SK-N-SH treated with all-trans-retinoic acid at 6 μM for 48 hours (cell line): ENCODE measurements at regions not wholly inside any gene's neighbourhood (a gene's known extent, or its start where the extent isn't known, plus 50 kb on each side); places are given as distances from the start of the nearest gene placed in this dataset.

ENCODE experiments used
- ATAC-seq: fragments of 200-7000 bp; cut with Tn5 transposase; 3 replicates; pipeline ENCODE4 v1.9.1; 2020; ENCODE audit warnings: mild to moderate bottlenecking, moderate library complexity
- ARNTL ChIP-seq: fragments of 450-650 bp; formaldehyde crosslinking; IDR thresholded peaks from 2 replicates; pipeline ENCODE4 v1.5.0; 2020; ENCODE audit warnings: low read depth, mild to moderate bottlenecking, moderate library complexity, borderline replicate concordance
- BACH2 ChIP-seq: fragments of 250-450 bp; sonication (Bioruptor Pico); IDR thresholded peaks from 2 replicates; pipeline ENCODE4 v1.9.0; 2021; ENCODE audit warnings: mild to moderate bottlenecking, borderline replicate concordance
- CSDC2 ChIP-seq: fragments of 250-450 bp; sonication (Bioruptor Pico); IDR thresholded peaks from 2 replicates; pipeline ENCODE4 v1.5.0; 2020; ENCODE audit warnings: mild to moderate bottlenecking, moderate library complexity
- CSRNP3 ChIP-seq: fragments of 250-450 bp; sonication (Bioruptor Pico); IDR thresholded peaks from 2 replicates; pipeline ENCODE4 v1.5.1; 2021; ENCODE audit warnings: mild to moderate bottlenecking, moderate library complexity
- ESRRG ChIP-seq: fragments of 250-450 bp; sonication (Bioruptor Pico); IDR thresholded peaks from 2 replicates; pipeline ENCODE4 v1.6.1; 2021; ENCODE audit warnings: mild to moderate bottlenecking
- GLIS3 ChIP-seq: fragments of 250-450 bp; sonication (Bioruptor Pico); IDR thresholded peaks from 2 replicates; pipeline ENCODE4 v1.5.0; 2020; ENCODE audit warnings: mild to moderate bottlenecking, moderate library complexity
- ISL1 ChIP-seq: fragments of 250-450 bp; sonication (Bioruptor Pico); IDR thresholded peaks from 2 replicates; pipeline ENCODE4 v2.1.2; 2022; ENCODE audit warnings: mild to moderate bottlenecking, moderate library complexity
- OSR1 ChIP-seq: fragments of 250-450 bp; sonication (Bioruptor Pico); IDR thresholded peaks from 2 replicates; pipeline ENCODE4 v1.8.0; 2022; ENCODE audit warnings: moderate library complexity, mild to moderate bottlenecking, inconsistent platforms
- PATZ1 ChIP-seq: fragments of 250-450 bp; sonication (Bioruptor Pico); IDR thresholded peaks from 2 replicates; pipeline ENCODE4 v1.8.0; 2020; ENCODE audit warnings: mild to moderate bottlenecking, moderate library complexity, borderline replicate concordance
- POU6F1 ChIP-seq: fragments of 250-450 bp; sonication (Bioruptor Pico); IDR thresholded peaks from 2 replicates; pipeline ENCODE4 v1.8.0; 2021; ENCODE audit warnings: low read depth, mild to moderate bottlenecking, moderate library complexity, borderline replicate concordance
- PPARA ChIP-seq: fragments of 250-450 bp; sonication (Bioruptor Pico); IDR thresholded peaks from 2 replicates; pipeline ENCODE4 v1.5.0; 2020; ENCODE audit warnings: mild to moderate bottlenecking, borderline replicate concordance
- RARB ChIP-seq: fragments of 250-450 bp; sonication (Bioruptor Pico); IDR thresholded peaks from 2 replicates; pipeline ENCODE4 v1.8.0; 2021; ENCODE audit warnings: mild to moderate bottlenecking, moderate library complexity
- SNAI2 ChIP-seq: fragments of 250-450 bp; sonication (Bioruptor Pico); IDR thresholded peaks from 2 replicates; pipeline ENCODE4 v1.5.0; 2020; ENCODE audit warnings: mild to moderate bottlenecking, moderate library complexity
- TCF4 ChIP-seq: fragments of 250-450 bp; sonication (Bioruptor Pico); IDR thresholded peaks from 2 replicates; pipeline ENCODE4 v1.8.0; 2021; ENCODE audit warnings: mild to moderate bottlenecking, moderate library complexity, borderline replicate concordance
- TOX ChIP-seq: fragments of 250-450 bp; sonication (Bioruptor Pico); IDR thresholded peaks from 2 replicates; pipeline ENCODE4 v1.8.0; 2021; ENCODE audit warnings: mild to moderate bottlenecking, moderate library complexity, borderline replicate concordance
- TSHZ2 ChIP-seq: fragments of 250-450 bp; sonication (Bioruptor Pico); IDR thresholded peaks from 2 replicates; pipeline ENCODE4 v1.5.0; 2020; ENCODE audit warnings: mild to moderate bottlenecking, moderate library complexity
- ZC3H10 ChIP-seq: fragments of 250-450 bp; sonication (Bioruptor Pico); IDR thresholded peaks from 2 replicates; pipeline ENCODE4 v1.5.1; 2021; ENCODE audit warnings: mild to moderate bottlenecking, moderate library complexity
- ZFP3 ChIP-seq: fragments of 250-450 bp; sonication (Bioruptor Pico); IDR thresholded peaks from 2 replicates; pipeline ENCODE4 v1.5.0; 2020; ENCODE audit warnings: mild to moderate bottlenecking, moderate library complexity
- ZFP30 ChIP-seq: fragments of 450-650 bp; formaldehyde crosslinking; IDR thresholded peaks from 2 replicates; pipeline ENCODE4 v1.5.0; 2022; ENCODE audit warnings: mild to moderate bottlenecking, moderate library complexity
- ZNF565 ChIP-seq: fragments of 450-650 bp; formaldehyde crosslinking; conservative IDR thresholded peaks from 2 replicates; pipeline ENCODE4 v1.5.0; 2020; ENCODE audit warnings: low read depth, mild to moderate bottlenecking, moderate library complexity
- ZNF70 ChIP-seq: fragments of 450-650 bp; formaldehyde crosslinking; IDR thresholded peaks from 2 replicates; pipeline ENCODE4 v1.5.0; 2020; ENCODE audit warnings: mild to moderate bottlenecking, moderate library complexity
- ZNF8 ChIP-seq: fragments of 450-650 bp; formaldehyde crosslinking; IDR thresholded peaks from 2 replicates; pipeline ENCODE4 v1.5.0; 2020; ENCODE audit warnings: mild to moderate bottlenecking, moderate library complexity
- TF ChIP-seq, protein P1 (sequence below): fragments of 250-450 bp; sonication (Bioruptor Pico); IDR thresholded peaks from 2 replicates; pipeline ENCODE4 v1.5.1; 2020; ENCODE audit warnings: low read depth, mild to moderate bottlenecking, moderate library complexity

GRCh38 chr3:59608356-59608755, 558.5 kb upstream of the CFAP20DC start:
- TF ChIP-seq RARB (CRISPR knock-in tag) (no peak), ZNF8 (no peak), ZFP3 (CRISPR knock-in tag) (no peak), GLIS3 (no peak), ZNF565 (CRISPR knock-in tag) (no peak), ESRRG (CRISPR knock-in tag) (no peak), CSDC2 (CRISPR knock-in tag) (no peak)
- TF ChIP-seq, protein P1, sequence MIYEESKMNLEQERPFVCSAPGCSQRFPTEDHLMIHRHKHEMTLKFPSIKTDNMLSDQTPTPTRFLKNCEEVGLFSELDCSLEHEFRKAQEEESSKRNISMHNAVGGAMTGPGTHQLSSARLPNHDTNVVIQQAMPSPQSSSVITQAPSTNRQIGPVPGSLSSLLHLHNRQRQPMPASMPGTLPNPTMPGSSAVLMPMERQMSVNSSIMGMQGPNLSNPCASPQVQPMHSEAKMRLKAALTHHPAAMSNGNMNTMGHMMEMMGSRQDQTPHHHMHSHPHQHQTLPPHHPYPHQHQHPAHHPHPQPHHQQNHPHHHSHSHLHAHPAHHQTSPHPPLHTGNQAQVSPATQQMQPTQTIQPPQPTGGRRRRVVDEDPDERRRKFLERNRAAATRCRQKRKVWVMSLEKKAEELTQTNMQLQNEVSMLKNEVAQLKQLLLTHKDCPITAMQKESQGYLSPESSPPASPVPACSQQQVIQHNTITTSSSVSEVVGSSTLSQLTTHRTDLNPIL, result no peak
- TF ChIP-seq, all 23 proteins: peak for 0

DNA sequence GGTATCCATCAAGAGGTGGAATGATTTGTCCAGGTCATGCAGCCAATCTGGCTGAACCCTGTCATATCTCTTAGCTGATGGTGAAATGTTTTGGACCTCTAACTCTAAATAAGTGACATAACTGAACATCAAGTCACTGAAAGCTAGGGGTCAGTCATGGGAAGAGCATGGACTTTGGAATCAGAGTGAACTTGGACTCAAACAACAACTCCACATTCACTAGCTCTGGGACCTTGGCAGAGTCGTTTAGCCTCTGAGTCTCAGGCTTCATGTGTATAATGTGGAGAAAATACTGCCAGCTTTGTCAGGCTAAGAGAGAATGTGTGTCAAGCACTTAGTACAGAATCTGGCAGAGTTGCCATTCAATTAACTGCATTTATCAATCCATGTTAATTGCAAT, 557.8 kb upstream of the CFAP20DC start:
- no peak for ATAC-seq
- no peak for TF ChIP-seq CSRNP3 (CRISPR knock-in tag)
- TF ChIP-seq ESRRG (CRISPR knock-in tag), result no peak
- no peak for TF ChIP-seq CSDC2 (CRISPR knock-in tag)
- no peak for TF ChIP-seq PATZ1 (CRISPR knock-in tag)
- TF ChIP-seq TOX, result no peak
- no peak for TF ChIP-seq POU6F1 (CRISPR knock-in tag)
- TF ChIP-seq ZC3H10 (CRISPR knock-in tag), result no peak
- no peak for TF ChIP-seq ISL1
- no peak for TF ChIP-seq ZNF70
- no peak for TF ChIP-seq ZNF8
- TF ChIP-seq ZFP3 (CRISPR knock-in tag), result no peak
- no peak for TF ChIP-seq BACH2 (CRISPR knock-in tag)
- no peak for TF ChIP-seq SNAI2 (CRISPR knock-in tag)
- TF ChIP-seq, protein P1, result no peak
- TF ChIP-seq TCF4 (CRISPR knock-in tag), result no peak
- TF ChIP-seq TSHZ2 (CRISPR knock-in tag), result no peak
- no peak for TF ChIP-seq GLIS3

More at GRCh38 chr3:59608356-59608755, 558.5 kb upstream of the CFAP20DC start:
- no peak for ATAC-seq

GRCh38 chr3:59606638-59607266, 556.9 kb upstream of the CFAP20DC start:
- no peak for ATAC-seq
- TF ChIP-seq OSR1 (CRISPR knock-in tag) (no peak), BACH2 (CRISPR knock-in tag) (no peak), GLIS3 (no peak), ESRRG (CRISPR knock-in tag) (no peak), SNAI2 (CRISPR knock-in tag) (no peak), TCF4 (CRISPR knock-in tag) (no peak; the same call in 1 of the 2 replicates), ARNTL (CRISPR knock-in tag) (no peak), ZNF70 (no peak), PPARA (CRISPR knock-in tag) (no peak), ZFP30 (CRISPR knock-in tag) (no peak), POU6F1 (CRISPR knock-in tag) (no peak), TOX (no peak), ZFP3 (CRISPR knock-in tag) (no peak), PATZ1 (CRISPR knock-in tag) (no peak), CSDC2 (CRISPR knock-in tag) (no peak), RARB (CRISPR knock-in tag) (no peak), ISL1 (no peak)
